ENCODE measurements at regions not wholly inside any gene's neighbourhood (a gene's known extent, or its start where the extent isn't known, plus 50 kb on each side); places are given as distances from the start of the nearest gene placed in this dataset.

- TF ChIP-seq CTCF (IDR thresholded peaks at IDR 0.05; ENCODE audit: poor library complexity): no peak
- no peak for TF ChIP-seq EZH2 (IDR thresholded peaks at IDR 0.05; ENCODE audit: borderline replicate concordance)
These were observed 138.4 kb downstream of the HNMT start for GRCh38 chr2:138102664-138103063.

Data from hepatocyte (in vitro differentiated cells).